ENCODE measurements at regions not wholly inside any gene's neighbourhood (a gene's known extent, or its start where the extent isn't known, plus 50 kb on each side); places are given as distances from the start of the nearest gene placed in this dataset.

DNA sequence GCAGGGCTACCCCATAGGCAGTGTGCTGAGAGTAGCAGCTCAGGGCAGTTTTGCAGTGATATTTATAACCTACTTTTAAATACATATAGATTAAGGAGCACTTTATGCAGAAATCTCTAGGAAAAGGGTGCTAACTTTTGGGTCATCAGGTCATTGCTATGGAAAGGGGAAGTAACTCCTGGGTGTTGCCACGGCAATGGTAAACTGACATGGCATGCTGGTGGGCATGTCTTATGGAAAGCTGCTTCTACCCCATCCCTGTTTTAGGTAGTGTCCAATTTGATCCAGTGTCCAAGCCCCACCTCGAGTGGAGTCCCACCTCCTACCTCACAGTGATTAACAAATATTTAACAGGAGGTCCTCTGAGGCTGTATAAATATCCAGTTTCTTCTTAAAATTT, 56.8 kb upstream of the XPA start:
- Histone ChIP-seq H3K4me3 (ENCODE audit: low read depth, low read length) (no peak overlapping the region), H3K27me3 (peaks cover 4% of the 10 kb centered on the region; the same call in 1 of the 2 replicates), H3K9me3 (no peaks in the 10 kb centered on the region), H3K36me3 (no peaks in the 10 kb centered on the region), H3K4me1 (no peaks in the 10 kb centered on the region)
- DNase-seq = no peak
- TF ChIP-seq, protein P1, sequence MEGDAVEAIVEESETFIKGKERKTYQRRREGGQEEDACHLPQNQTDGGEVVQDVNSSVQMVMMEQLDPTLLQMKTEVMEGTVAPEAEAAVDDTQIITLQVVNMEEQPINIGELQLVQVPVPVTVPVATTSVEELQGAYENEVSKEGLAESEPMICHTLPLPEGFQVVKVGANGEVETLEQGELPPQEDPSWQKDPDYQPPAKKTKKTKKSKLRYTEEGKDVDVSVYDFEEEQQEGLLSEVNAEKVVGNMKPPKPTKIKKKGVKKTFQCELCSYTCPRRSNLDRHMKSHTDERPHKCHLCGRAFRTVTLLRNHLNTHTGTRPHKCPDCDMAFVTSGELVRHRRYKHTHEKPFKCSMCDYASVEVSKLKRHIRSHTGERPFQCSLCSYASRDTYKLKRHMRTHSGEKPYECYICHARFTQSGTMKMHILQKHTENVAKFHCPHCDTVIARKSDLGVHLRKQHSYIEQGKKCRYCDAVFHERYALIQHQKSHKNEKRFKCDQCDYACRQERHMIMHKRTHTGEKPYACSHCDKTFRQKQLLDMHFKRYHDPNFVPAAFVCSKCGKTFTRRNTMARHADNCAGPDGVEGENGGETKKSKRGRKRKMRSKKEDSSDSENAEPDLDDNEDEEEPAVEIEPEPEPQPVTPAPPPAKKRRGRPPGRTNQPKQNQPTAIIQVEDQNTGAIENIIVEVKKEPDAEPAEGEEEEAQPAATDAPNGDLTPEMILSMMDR (IDR thresholded peaks at IDR 0.05; ENCODE audit: low read depth, low read length) = no peak

DNA sequence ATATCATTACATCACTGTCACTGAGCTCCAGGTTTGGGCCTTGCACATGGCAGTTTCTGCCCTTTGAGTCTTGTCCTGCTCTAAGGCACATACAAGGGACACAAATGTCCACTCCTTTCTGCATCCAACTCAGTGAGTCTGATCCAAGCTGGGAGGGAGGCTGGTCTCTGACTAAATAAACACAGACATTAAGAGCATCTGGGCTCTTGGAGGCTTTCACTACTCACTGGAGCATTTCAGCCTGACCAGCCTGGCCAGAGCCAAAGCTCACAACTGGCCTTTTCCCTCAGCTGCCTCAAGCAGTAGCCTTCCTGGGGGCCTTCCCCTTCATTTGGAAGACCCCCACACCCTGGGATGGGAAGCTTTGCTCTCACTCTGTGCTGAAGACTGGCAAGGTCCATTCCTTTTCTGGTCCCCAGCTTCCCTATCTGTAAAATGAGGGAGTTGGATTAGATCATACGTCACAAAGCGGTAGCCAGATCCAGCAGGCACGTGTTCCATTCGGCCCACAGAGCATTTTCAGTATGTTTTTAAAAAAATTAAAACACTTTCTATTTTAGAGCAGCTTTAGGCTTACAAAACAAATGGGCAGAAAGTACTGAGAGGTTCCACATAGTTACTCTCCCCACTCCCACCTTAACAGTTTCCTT, 58.6 kb upstream of the XPA start:
- Histone ChIP-seq H3K36me3 (no peaks in the 10 kb centered on the region), H3K27me3 (peaks cover 4% of the 10 kb centered on the region; the same call in 1 of the 2 replicates), H3K9me3 (no peaks in the 10 kb centered on the region), H3K4me1 (no peaks in the 10 kb centered on the region), H3K4me3 (ENCODE audit: low read depth, low read length) (no peak overlapping the region)
- no peak for DNase-seq
- TF ChIP-seq, protein P1 (IDR thresholded peaks at IDR 0.05; ENCODE audit: low read depth, low read length) = no peak

DNA sequence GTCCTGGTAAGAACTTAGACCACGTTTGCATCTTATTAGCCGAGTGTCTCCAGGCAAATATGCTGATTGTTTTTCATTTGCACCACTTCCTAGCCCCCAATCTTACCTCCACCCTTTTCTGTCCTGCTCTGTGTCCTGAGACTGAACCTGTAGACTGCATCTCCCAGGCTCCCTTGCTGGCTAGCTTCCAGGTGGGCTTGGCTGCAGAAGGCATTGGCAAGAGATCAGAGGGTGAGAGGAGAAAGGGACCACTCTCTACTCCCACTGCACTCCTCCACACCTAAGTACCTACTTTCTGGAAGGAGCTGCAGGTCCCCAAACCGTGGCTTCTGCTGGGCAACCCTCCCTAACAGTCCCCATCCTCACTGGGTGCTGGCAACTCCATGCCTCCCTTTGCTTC, 59.9 kb upstream of the XPA start:
- no peaks in the 10 kb centered on the region for H3K36me3 ChIP-seq
- DNase-seq = no peak
- H3K4me3 ChIP-seq (ENCODE audit: low read depth, low read length) = no peak overlapping the region
- TF ChIP-seq, protein P1 (IDR thresholded peaks at IDR 0.05; ENCODE audit: low read depth, low read length) = no peak
- H3K27me3 ChIP-seq = no peaks in the 10 kb centered on the region; the same call in 1 of the 2 replicates
- H3K4me1 ChIP-seq = no peaks in the 10 kb centered on the region
- H3K9me3 ChIP-seq = no peaks in the 10 kb centered on the region

- no peak overlapping the region for H3K4me3 ChIP-seq (ENCODE audit: low read depth, low read length)
- no peaks in the 10 kb centered on the region for H3K9me3 ChIP-seq
- TF ChIP-seq, protein P1 (IDR thresholded peaks at IDR 0.05; ENCODE audit: low read depth, low read length) = no peak
- H3K27me3 ChIP-seq = 0 out of 2 replicates have a peak, but pooled peaks cover 9% of the 10 kb centered on the region
- no peaks in the 10 kb centered on the region for H3K36me3 ChIP-seq
- no peak for DNase-seq
- no peaks in the 10 kb centered on the region for H3K4me1 ChIP-seq
These were observed 61.3 kb upstream of the XPA start for GRCh38 chr9:97758334-97758916.

DNA sequence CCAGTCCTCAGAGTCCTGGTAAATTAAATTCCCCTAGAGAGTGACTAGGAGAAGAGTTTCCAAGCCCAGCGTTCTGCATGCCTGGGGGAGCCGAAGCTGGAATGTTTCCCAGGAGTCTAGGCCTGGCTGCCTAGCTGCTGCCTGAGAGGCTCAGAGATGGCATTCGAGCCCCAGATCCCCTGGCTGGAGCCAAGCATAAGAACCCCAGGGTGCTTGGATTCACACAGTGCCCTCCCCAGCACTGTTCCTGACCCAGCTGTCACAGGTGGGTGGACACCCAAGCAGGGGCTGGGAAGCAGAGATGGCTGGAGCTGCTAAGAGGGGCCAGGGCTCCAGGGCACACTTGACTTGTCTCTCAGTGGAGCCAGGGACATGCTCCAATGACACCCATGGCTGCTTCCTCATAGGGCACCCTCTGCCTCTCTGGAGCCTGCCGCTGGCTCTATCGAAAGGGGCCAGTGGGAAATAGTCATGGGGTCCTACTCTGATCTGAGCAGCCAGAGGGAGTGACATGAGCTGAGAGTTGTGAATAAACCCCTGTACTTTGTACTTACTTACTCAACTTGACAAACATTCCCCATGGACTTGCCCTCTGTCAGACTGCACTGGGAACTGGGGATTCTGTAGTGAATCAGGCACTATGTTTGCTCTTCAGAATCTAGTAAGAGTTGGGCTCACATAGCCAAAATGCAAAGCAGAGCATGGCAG, 62.6 kb upstream of the XPA start:
- H3K4me3 ChIP-seq (ENCODE audit: low read depth, low read length) = no peak overlapping the region
- 0 out of 2 replicates have a peak, but pooled peaks cover 11% of the 10 kb centered on the region for H3K27me3 ChIP-seq
- H3K9me3 ChIP-seq = no peaks in the 10 kb centered on the region
- H3K36me3 ChIP-seq = no peaks in the 10 kb centered on the region
- no peak for DNase-seq
- TF ChIP-seq, protein P1 (IDR thresholded peaks at IDR 0.05; ENCODE audit: low read depth, low read length) = no peak
- H3K4me1 ChIP-seq = no peaks in the 10 kb centered on the region
